HG03139 (cell line): ENCODE measurements at regions not wholly inside any gene's neighbourhood (a gene's known extent, or its start where the extent isn't known, plus 50 kb on each side); places are given as distances from the start of the nearest gene placed in this dataset.
"Not testable (repeated sequence)": the region's sequence is repeated elsewhere in the genome, so short reads cannot be mapped to it uniquely, and the experiment has no call there.

ENCODE experiments used
- ATAC-seq: cut with Tn5 transposase; IDR thresholded peaks from one replicate; pipeline ENCODE4 v1.9.1; 2021; ENCODE audit not compliant: unreplicated experiment

GRCh38 chr4:45502471-45502870 lies 621.4 kb downstream of the GABRG1 start:
- no peak for ATAC-seq

GRCh38 chr4:45484740-45485139 lies 639.1 kb downstream of the GABRG1 start:
- no peak for ATAC-seq

- no peak for ATAC-seq
Measured at GRCh38 chr4:45482346-45482745, 641.5 kb downstream of the GABRG1 start.

- no peak for ATAC-seq
Measured at GRCh38 chr4:45477311-45477733, 646.5 kb downstream of the GABRG1 start.

GRCh38 chr4:45475548-45475947 lies 648.3 kb downstream of the GABRG1 start:
- ATAC-seq, result no peak

GRCh38 chr4:45472490-45472889 lies 651.4 kb downstream of the GABRG1 start:
- no peak for ATAC-seq

- ATAC-seq, result no peak
Measured at GRCh38 chr4:45471335-45471734, 652.5 kb downstream of the GABRG1 start.

GRCh38 chr4:45467157-45467556 lies 656.7 kb downstream of the GABRG1 start:
- ATAC-seq, result no peak

- ATAC-seq, result not testable (repeated sequence)
Measured at GRCh38 chr4:45460157-45460556, 663.7 kb downstream of the GABRG1 start.

GRCh38 chr4:45455217-45455616 lies 668.6 kb downstream of the GABRG1 start:
- ATAC-seq, result no peak

- ATAC-seq, result no peak
Measured at GRCh38 chr4:45453258-45453853, 670.5 kb downstream of the GABRG1 start.

GRCh38 chr4:45442466-45442865 lies 681.4 kb downstream of the GABRG1 start:
- ATAC-seq, result no peak

GRCh38 chr4:45438047-45438446 lies 685.8 kb downstream of the GABRG1 start:
- ATAC-seq, result no peak

GRCh38 chr4:45437381-45437780 lies 686.5 kb downstream of the GABRG1 start:
- ATAC-seq, result no peak

GRCh38 chr4:45425135-45425534 lies 698.7 kb downstream of the GABRG1 start:
- no peak for ATAC-seq

- no peak for ATAC-seq
Measured at GRCh38 chr4:45423896-45424295, 697.5 kb upstream of the GNPDA2 start.

- not testable (repeated sequence) for ATAC-seq
Measured at GRCh38 chr4:45420091-45420674, 693.8 kb upstream of the GNPDA2 start.

GRCh38 chr4:45410701-45411210 lies 684.4 kb upstream of the GNPDA2 start:
- no peak for ATAC-seq

- no peak for ATAC-seq
Measured at GRCh38 chr4:45409536-45409935, 683.2 kb upstream of the GNPDA2 start.

- ATAC-seq, result no peak
Measured at GRCh38 chr4:45408996-45409395, 682.6 kb upstream of the GNPDA2 start.

GRCh38 chr4:45399116-45399515 lies 672.8 kb upstream of the GNPDA2 start:
- no peak for ATAC-seq

GRCh38 chr4:45385306-45385705 lies 659.0 kb upstream of the GNPDA2 start:
- no peak for ATAC-seq

- ATAC-seq, result no peak
Measured at GRCh38 chr4:45370408-45370807, 644.1 kb upstream of the GNPDA2 start.
